ENCODE measurements at regions not wholly inside any gene's neighbourhood (a gene's known extent, or its start where the extent isn't known, plus 50 kb on each side); places are given as distances from the start of the nearest gene placed in this dataset.

- no peak overlapping the region for H3K9ac ChIP-seq (ENCODE audit: low read length)
- H3K79me2 ChIP-seq (replicated peaks; ENCODE audit: insufficient read depth, low read length) = no peaks in the 10 kb centered on the region
- no peaks in the 10 kb centered on the region for H4K20me1 ChIP-seq (ENCODE audit: insufficient read depth)
- no peaks in the 10 kb centered on the region for H3F3A ChIP-seq (ENCODE audit: insufficient read depth, low read length, poor library complexity, severe bottlenecking)
- no peak overlapping the region for H3K4me2 ChIP-seq (ENCODE audit: low read length)
- H3K27ac ChIP-seq (ENCODE audit: low read length) = no peak overlapping the region
- no peaks in the 10 kb centered on the region for H3K36me3 ChIP-seq (ENCODE audit: insufficient read depth, low read length)
- no peak overlapping the region for H3K4me3 ChIP-seq (ENCODE audit: low read length)
- H3K27me3 ChIP-seq (ENCODE audit: insufficient read depth, low read depth, low read length) = no peaks in the 10 kb centered on the region
- H2AFZ ChIP-seq (ENCODE audit: low read depth, low read length) = no peak overlapping the region
- no peaks in the 10 kb centered on the region for H3K9me3 ChIP-seq (ENCODE audit: low read length)
- H3K9me2 ChIP-seq (ENCODE audit: insufficient read depth, low read length) = no peaks in the 10 kb centered on the region
- TF ChIP-seq EZH2 (IDR thresholded peaks at IDR 0.05; ENCODE audit: borderline replicate concordance, insufficient read depth, low read length, poor library complexity, severe bottlenecking) = no peak
- TF ChIP-seq MXI1 (conservative IDR thresholded peaks at IDR 0.05; ENCODE audit: poor library complexity, severe bottlenecking) = no peak
- no peak for TF ChIP-seq TAF1 (IDR thresholded peaks at IDR 0.05; ENCODE audit: low read depth)
- no peak for TF ChIP-seq CTCF (IDR thresholded peaks at IDR 0.05; ENCODE audit: poor library complexity, severe bottlenecking)
- no peak for TF ChIP-seq REST (IDR thresholded peaks at IDR 0.05; ENCODE audit: borderline replicate concordance)
- TF ChIP-seq RAD21 (conservative IDR thresholded peaks at IDR 0.05) = no peak
- TF ChIP-seq SMC3 (conservative IDR thresholded peaks at IDR 0.05; ENCODE audit: poor library complexity) = no peak
- TF ChIP-seq EP300 (conservative IDR thresholded peaks at IDR 0.05; ENCODE audit: poor library complexity, severe bottlenecking) = no peak
- no peak for TF ChIP-seq POLR2AphosphoS5 (IDR thresholded peaks at IDR 0.05)
Observed at GRCh38 chr5:34585601-34586104, 70.5 kb upstream of the RAI14 start.

GRCh38 chr5:34586117-34586885, 69.8 kb upstream of the RAI14 start:
- H3K4me2 ChIP-seq (ENCODE audit: low read length) = no peak overlapping the region
- H3K9me3 ChIP-seq (ENCODE audit: low read length) = no peaks in the 10 kb centered on the region
- no peaks in the 10 kb centered on the region for H3K79me2 ChIP-seq (replicated peaks; ENCODE audit: insufficient read depth, low read length)
- H3F3A ChIP-seq (ENCODE audit: insufficient read depth, low read length, poor library complexity, severe bottlenecking) = no peaks in the 10 kb centered on the region
- TF ChIP-seq EP300 (conservative IDR thresholded peaks at IDR 0.05; ENCODE audit: poor library complexity, severe bottlenecking) (no peak), EZH2 (IDR thresholded peaks at IDR 0.05; ENCODE audit: borderline replicate concordance, insufficient read depth, low read length, poor library complexity, severe bottlenecking) (no peak), REST (IDR thresholded peaks at IDR 0.05; ENCODE audit: borderline replicate concordance) (no peak), SMC3 (conservative IDR thresholded peaks at IDR 0.05; ENCODE audit: poor library complexity) (no peak), TAF1 (IDR thresholded peaks at IDR 0.05; ENCODE audit: low read depth) (no peak), RAD21 (conservative IDR thresholded peaks at IDR 0.05) (no peak), POLR2AphosphoS5 (IDR thresholded peaks at IDR 0.05) (no peak), MXI1 (conservative IDR thresholded peaks at IDR 0.05; ENCODE audit: poor library complexity, severe bottlenecking) (no peak), CTCF (IDR thresholded peaks at IDR 0.05; ENCODE audit: poor library complexity, severe bottlenecking) (no peak)
- H2AFZ ChIP-seq (ENCODE audit: low read depth, low read length) = no peak overlapping the region
- no peaks in the 10 kb centered on the region for H4K20me1 ChIP-seq (ENCODE audit: insufficient read depth)
- no peaks in the 10 kb centered on the region for H3K36me3 ChIP-seq (ENCODE audit: insufficient read depth, low read length)
- H3K9me2 ChIP-seq (ENCODE audit: insufficient read depth, low read length) = no peaks in the 10 kb centered on the region
- H3K4me3 ChIP-seq (ENCODE audit: low read length) = no peak overlapping the region
- H3K9ac ChIP-seq (ENCODE audit: low read length) = no peak overlapping the region
- no peak overlapping the region for H3K27ac ChIP-seq (ENCODE audit: low read length)
- no peaks in the 10 kb centered on the region for H3K27me3 ChIP-seq (ENCODE audit: insufficient read depth, low read depth, low read length)

Measured in neural cell (in vitro differentiated cells).